GM23338 (cell line): ENCODE measurements at regions not wholly inside any gene's neighbourhood (a gene's known extent, or its start where the extent isn't known, plus 50 kb on each side); places are given as distances from the start of the nearest gene placed in this dataset.

Experiments used
- ATAC-seq: fragments of 200-7000 bp; cut with Tn5 transposase; 3 replicates; pipeline ENCODE4 v1.9.1; 2020
- DNase-seq: peaks from one replicate; pipeline ENCODE4 v3.0.0-alpha.2; 2015; ENCODE audit warnings: low spot score
- H2AFZ ChIP-seq: fragments of 200-600 bp; sonication (generic); 2 replicates; pipeline ENCODE4 v1.8.0; 2016; ENCODE audit warnings: antibody characterized with exemption, mild to moderate bottlenecking, moderate library complexity
- H3F3A ChIP-seq: fragments of 200-600 bp; sonication (generic); replicated peaks from 2 replicates; pipeline ENCODE4 v1.8.0; 2017; ENCODE audit warnings: antibody characterized with exemption, mixed run types, low read depth
- H3K27ac ChIP-seq: fragments of 200-600 bp; sonication (generic); 2 replicates; pipeline ENCODE4 v1.6.1; 2016; ENCODE audit warnings: low read depth
- H3K27me3 ChIP-seq: fragments of 200-600 bp; sonication (generic); 2 replicates; pipeline ENCODE4 v1.8.0; 2016; ENCODE audit warnings: mild to moderate bottlenecking, mixed run types, moderate library complexity; ENCODE audit not compliant: insufficient read depth
- H3K36me3 ChIP-seq: fragments of 200-600 bp; sonication (generic); 2 replicates; pipeline ENCODE4 v1.8.0; 2016; ENCODE audit warnings: mild to moderate bottlenecking; ENCODE audit not compliant: insufficient read depth
- H3K4me1 ChIP-seq: fragments of 200-600 bp; sonication (generic); 2 replicates; pipeline ENCODE4 v1.8.0; 2016; ENCODE audit warnings: mild to moderate bottlenecking, moderate library complexity; ENCODE audit not compliant: insufficient read depth
- H3K4me2 ChIP-seq: fragments of 200-600 bp; sonication (generic); 2 replicates; pipeline ENCODE4 v1.7.1; 2017; ENCODE audit warnings: mixed run types
- H3K4me3 ChIP-seq: fragments of 200-600 bp; sonication (generic); 2 replicates; pipeline ENCODE4 v1.6.1; 2016; ENCODE audit warnings: mixed run types
- H3K79me2 ChIP-seq: fragments of 200-600 bp; sonication (generic); replicated peaks from 2 replicates; pipeline ENCODE4 v1.8.0; 2017; ENCODE audit warnings: mild to moderate bottlenecking; ENCODE audit not compliant: insufficient read depth
- H3K9me2 ChIP-seq: fragments of 200-600 bp; sonication (generic); 2 replicates; pipeline ENCODE4 v1.8.0; 2017; ENCODE audit not compliant: insufficient read depth
- H4K20me1 ChIP-seq: fragments of 200-600 bp; sonication (generic); replicated peaks from 2 replicates; pipeline ENCODE4 v1.8.0; 2017; ENCODE audit warnings: mild to moderate bottlenecking; ENCODE audit not compliant: insufficient read depth
- H3K27ac Mint-ChIP-seq: 2 replicates; pipeline ENCODE4 v1.8.0; 2020; ENCODE audit warnings: inconsistent platforms, mild to moderate bottlenecking, moderate library complexity, mixed read lengths
- H3K27me3 Mint-ChIP-seq: 3 replicates; pipeline ENCODE4 v1.8.0; 2022; ENCODE audit warnings: low read depth, mild to moderate bottlenecking, moderate library complexity, mixed read lengths, inconsistent platforms; ENCODE audit not compliant: insufficient read depth, poor library complexity
- H3K36me3 Mint-ChIP-seq: 3 replicates; pipeline ENCODE4 v1.8.0; 2021; ENCODE audit warnings: low read depth, mild to moderate bottlenecking, inconsistent platforms, moderate library complexity, mixed read lengths
- H3K4me1 Mint-ChIP-seq: 3 replicates; pipeline ENCODE4 v1.8.0; 2020; ENCODE audit warnings: mild to moderate bottlenecking, inconsistent platforms, mixed read lengths
- H3K4me3 Mint-ChIP-seq: 3 replicates; pipeline ENCODE4 v1.8.0; 2021; ENCODE audit warnings: moderate library complexity, mild to moderate bottlenecking, inconsistent platforms, mixed read lengths
- H3K9me3 Mint-ChIP-seq: 3 replicates; pipeline ENCODE4 v1.8.0; 2020; ENCODE audit warnings: moderate library complexity, mild to moderate bottlenecking, inconsistent platforms, mixed read lengths
- CTCF ChIP-seq, 2 experiments: fragments of 200-600 bp in 1 of 2; sonication (generic) in 1 of 2; conservative IDR thresholded peaks; 2 replicates each; pipeline versions ENCODE4 v1.5.1 to v1.6.1; 2016 to 2017; ENCODE audit warnings: antibody characterized with exemption in 2 of 2, low read depth in 2 of 2, mild to moderate bottlenecking in 2 of 2, moderate library complexity in 1 of 2
- EZH2 ChIP-seq: fragments of 200-600 bp; sonication (generic); IDR thresholded peaks from one replicate; pipeline ENCODE4 v1.8.0; 2017; ENCODE audit warnings: antibody characterized with exemption, mild to moderate bottlenecking, low read depth; ENCODE audit not compliant: unreplicated experiment
- EZH2phosphoT487 ChIP-seq: fragments of 200-600 bp; sonication (generic); IDR thresholded peaks from one replicate; pipeline ENCODE4 v1.8.1; 2018; ENCODE audit warnings: antibody characterized with exemption; ENCODE audit not compliant: unreplicated experiment
- JUNB ChIP-seq: IDR thresholded peaks from one replicate; pipeline ENCODE4 v1.6.1; 2016; ENCODE audit warnings: antibody characterized with exemption; ENCODE audit not compliant: unreplicated experiment
- NANOG ChIP-seq: IDR thresholded peaks from 2 replicates; pipeline ENCODE4 v1.6.1; 2016; ENCODE audit warnings: antibody characterized with exemption, borderline replicate concordance
- POLR2AphosphoS5 ChIP-seq: IDR thresholded peaks from 2 replicates; pipeline ENCODE4 v1.6.1; 2016; ENCODE audit warnings: antibody characterized with exemption, low read depth
- REST ChIP-seq: IDR thresholded peaks from one replicate; pipeline ENCODE4 v1.6.1; 2018; ENCODE audit warnings: antibody characterized with exemption; ENCODE audit not compliant: unreplicated experiment
- STAT1 ChIP-seq: IDR thresholded peaks from one replicate; pipeline ENCODE4 v1.6.1; 2016; ENCODE audit warnings: antibody characterized with exemption; ENCODE audit not compliant: unreplicated experiment
- ZNF331 ChIP-seq: fragments of 250-450 bp; sonication (Bioruptor Pico); IDR thresholded peaks from 2 replicates; pipeline ENCODE4 v1.5.0; 2020; ENCODE audit warnings: low read depth, mild to moderate bottlenecking, moderate library complexity
- ZNF462 ChIP-seq: fragments of 250-450 bp; sonication (Bioruptor Pico); IDR thresholded peaks from 2 replicates; pipeline ENCODE4 v1.5.0; 2020; ENCODE audit warnings: mild to moderate bottlenecking, moderate library complexity

- H3K4me1 Mint-ChIP-seq: no peaks in the 10 kb centered on the region
- Histone ChIP-seq H3K27me3 (no peaks in the 10 kb centered on the region), H3K27ac (no peak overlapping the region), H3K4me3 (no peak overlapping the region), H3K4me2 (no peak overlapping the region), H4K20me1 (no peaks in the 10 kb centered on the region), H3K9me2 (no peaks in the 10 kb centered on the region), H3K4me1 (no peaks in the 10 kb centered on the region), H3K36me3 (no peaks in the 10 kb centered on the region), H2AFZ (no peak overlapping the region), H3F3A (no peaks in the 10 kb centered on the region), H3K79me2 (no peaks in the 10 kb centered on the region)
- DNase-seq: peak; percentile 22
- no peak overlapping the region for H3K4me3 Mint-ChIP-seq
- H3K9me3 Mint-ChIP-seq: no peaks in the 10 kb centered on the region; the same call in 2 of the 3 replicates
- ATAC-seq: no peak
- H3K27me3 Mint-ChIP-seq: no peaks in the 10 kb centered on the region
- H3K36me3 Mint-ChIP-seq: no peaks in the 10 kb centered on the region
- H3K27ac Mint-ChIP-seq: no peak overlapping the region
- peak in 1 of 2 experiments; percentile 65; a peak in 3 of 4 replicates for TF ChIP-seq CTCF (conservative IDR thresholded peaks at IDR 0.05; ENCODE audit: low read depth in 2 of 2)
- TF ChIP-seq STAT1: no peak
- no peak for TF ChIP-seq ZNF331
- TF ChIP-seq EZH2phosphoT487: no peak
Measured at GRCh38 chr4:125244848-125245450, 69.8 kb upstream of the FAT4 start.

- no peaks in the 10 kb centered on the region for H3K27me3 ChIP-seq
- no peak overlapping the region for H3K27ac ChIP-seq
- no peak overlapping the region for H2AFZ ChIP-seq
- H3K79me2 ChIP-seq: no peaks in the 10 kb centered on the region
- DNase-seq: peak; percentile 8
- H3K4me1 ChIP-seq: no peaks in the 10 kb centered on the region
- H3K4me3 ChIP-seq: no peak overlapping the region
- no peak for TF ChIP-seq POLR2AphosphoS5
- TF ChIP-seq REST: no peak
- no peak for TF ChIP-seq EZH2phosphoT487
- TF ChIP-seq ZNF462 (CRISPR knock-in tag): no peak
- TF ChIP-seq NANOG: no peak
- TF ChIP-seq JUNB: no peak
- TF ChIP-seq EZH2: no peak
- no peaks in the 10 kb centered on the region; the same call in 2 of the 3 replicates for H3K9me3 Mint-ChIP-seq
- no peak overlapping the region for H3K27ac Mint-ChIP-seq
- no peak overlapping the region for H3K4me3 Mint-ChIP-seq
- no peaks in the 10 kb centered on the region for H3K4me1 Mint-ChIP-seq
- no peaks in the 10 kb centered on the region for H3F3A ChIP-seq
- no peak overlapping the region for H3K4me2 ChIP-seq
- no peaks in the 10 kb centered on the region for H3K9me2 ChIP-seq
- no peaks in the 10 kb centered on the region for H3K27me3 Mint-ChIP-seq
- H3K36me3 ChIP-seq: no peaks in the 10 kb centered on the region
- no peak for ATAC-seq
- no peaks in the 10 kb centered on the region for H3K36me3 Mint-ChIP-seq
- H4K20me1 ChIP-seq: no peaks in the 10 kb centered on the region
Measured at GRCh38 chr4:125243789-125244397, 70.9 kb upstream of the FAT4 start.
